PC-9 (cell line): ENCODE measurements at regions not wholly inside any gene's neighbourhood (a gene's known extent, or its start where the extent isn't known, plus 50 kb on each side); places are given as distances from the start of the nearest gene placed in this dataset.

Experiments used
- CTCF ChIP-seq: fragments of 200-600 bp; sonication (generic); conservative IDR thresholded peaks from 2 replicates; pipeline ENCODE4 v1.6.1; 2017; ENCODE audit warnings: mixed run types, antibody characterized with exemption, mild to moderate bottlenecking, moderate library complexity
- EZH2 ChIP-seq: fragments of 200-600 bp; sonication (generic); IDR thresholded peaks from 2 replicates; pipeline ENCODE4 v1.8.0; 2017; ENCODE audit warnings: antibody characterized with exemption, low read depth

- TF ChIP-seq CTCF (no peak), EZH2 (no peak)
Observed at GRCh38 chr10:85213493-85213892, 885.1 kb downstream of the CCSER2 start.
